HG03066 (cell line): ENCODE measurements at regions not wholly inside any gene's neighbourhood (a gene's known extent, or its start where the extent isn't known, plus 50 kb on each side); places are given as distances from the start of the nearest gene placed in this dataset.
"Not testable (repeated sequence)": the region's sequence is repeated elsewhere in the genome, so short reads cannot be mapped to it uniquely, and the experiment has no call there.

Experiments
- ATAC-seq: cut with Tn5 transposase; IDR thresholded peaks from one replicate; pipeline ENCODE4 v1.9.1; 2021; ENCODE audit warnings: low read depth; ENCODE audit not compliant: unreplicated experiment

GRCh38 chr6:168950858-168951214, 302.8 kb downstream of the THBS2 start:
- no peak for ATAC-seq

GRCh38 chr6:168949981-168950857, 303.4 kb downstream of the THBS2 start:
- ATAC-seq = no peak

- no peak for ATAC-seq
Measured at GRCh38 chr6:168948990-168949531, 304.6 kb downstream of the THBS2 start.

- ATAC-seq = no peak
Measured at GRCh38 chr6:168948002-168948401, 305.6 kb downstream of the THBS2 start.

- ATAC-seq = no peak
Measured at GRCh38 chr6:168943231-168943905, 310.3 kb downstream of the THBS2 start.

- no peak for ATAC-seq
Measured at GRCh38 chr6:168942646-168943045, 311.0 kb downstream of the THBS2 start.

- no peak for ATAC-seq
Measured at GRCh38 chr6:168941036-168941435, 312.6 kb downstream of the THBS2 start.

- no peak for ATAC-seq
Measured at GRCh38 chr6:168939796-168940195, 313.9 kb downstream of the THBS2 start.

- ATAC-seq = no peak
Measured at GRCh38 chr6:168939041-168939440, 314.6 kb downstream of the THBS2 start.

GRCh38 chr6:168938546-168938945, 315.1 kb downstream of the THBS2 start:
- no peak for ATAC-seq

- ATAC-seq = no peak
Measured at GRCh38 chr6:168937054-168937453, 316.6 kb downstream of the THBS2 start.

GRCh38 chr6:168935628-168936010, 318.0 kb downstream of the THBS2 start:
- no peak for ATAC-seq

- ATAC-seq = no peak
Measured at GRCh38 chr6:168934660-168935627, 318.7 kb downstream of the THBS2 start.

GRCh38 chr6:168932171-168932570, 321.5 kb downstream of the THBS2 start:
- not testable (repeated sequence) for ATAC-seq

GRCh38 chr6:168931072-168931471, 322.6 kb downstream of the THBS2 start:
- ATAC-seq = not testable (repeated sequence)

GRCh38 chr6:168929871-168930450, 323.7 kb downstream of the THBS2 start:
- ATAC-seq = no peak

- no peak for ATAC-seq
Measured at GRCh38 chr6:168928012-168928411, 325.6 kb downstream of the THBS2 start.

- ATAC-seq = no peak
Measured at GRCh38 chr6:168927026-168927425, 326.6 kb downstream of the THBS2 start.

GRCh38 chr6:168926306-168926705, 327.3 kb downstream of the THBS2 start:
- no peak for ATAC-seq

GRCh38 chr6:168925671-168926070, 328.0 kb downstream of the THBS2 start:
- ATAC-seq = no peak
